NCI-H146 treated with DMSO at 0.1 percent for 48 hours (cell line): ENCODE measurements at regions not wholly inside any gene's neighbourhood (a gene's known extent, or its start where the extent isn't known, plus 50 kb on each side); places are given as distances from the start of the nearest gene placed in this dataset.
"Not testable (repeated sequence)": the region's sequence is repeated elsewhere in the genome, so short reads cannot be mapped to it uniquely, and the experiment has no call there.

Experiments
- DNase-seq: peaks from one replicate; lab custom pipeline; 2025; ENCODE audit not compliant: unreplicated experiment; lab: John Stamatoyannopoulos, UW

DNA sequence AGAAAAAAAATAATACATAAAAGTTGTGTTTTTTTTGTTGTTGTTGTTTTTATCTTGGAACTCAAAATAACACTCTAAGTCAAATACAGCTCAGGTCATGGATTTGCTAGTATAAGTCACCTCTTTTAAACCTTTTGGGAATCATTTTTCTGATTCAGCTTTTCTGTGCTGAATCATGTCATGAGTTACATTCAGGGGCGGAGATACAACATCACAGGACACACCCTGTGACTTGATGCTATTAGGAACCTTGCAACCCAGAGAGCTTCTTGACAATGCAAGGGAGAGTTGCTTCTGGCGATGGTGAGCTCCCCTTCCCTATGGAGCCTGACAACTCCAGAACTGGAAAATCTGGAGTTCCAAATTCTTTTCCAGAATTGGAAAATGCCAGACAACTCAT lies 358.3 kb upstream of the C16orf82 start:
- DNase-seq = no peak

DNA sequence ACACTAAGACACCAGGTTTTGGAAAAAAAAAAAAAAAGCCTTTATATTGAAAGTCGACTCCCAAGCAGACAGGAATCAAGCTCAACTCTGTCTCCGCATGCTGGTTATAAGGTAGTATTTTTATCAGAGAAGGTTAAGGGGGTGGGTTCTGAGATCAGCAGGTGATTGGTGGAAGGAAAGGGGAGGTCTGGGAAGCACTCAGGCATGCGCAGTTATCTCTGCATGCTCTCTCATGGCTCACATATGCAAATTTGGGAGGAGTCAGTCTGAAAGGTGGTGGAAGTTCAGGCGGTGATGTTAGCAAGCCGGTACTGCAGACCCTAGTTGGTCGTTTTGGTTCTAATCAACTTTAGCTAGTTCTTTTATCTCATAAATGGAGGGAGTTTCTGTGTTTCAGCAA lies 357.6 kb upstream of the C16orf82 start:
- DNase-seq = no peak

- DNase-seq = no peak
Measured at GRCh38 chr16:26709754-26710153, 357.0 kb upstream of the C16orf82 start.

DNA sequence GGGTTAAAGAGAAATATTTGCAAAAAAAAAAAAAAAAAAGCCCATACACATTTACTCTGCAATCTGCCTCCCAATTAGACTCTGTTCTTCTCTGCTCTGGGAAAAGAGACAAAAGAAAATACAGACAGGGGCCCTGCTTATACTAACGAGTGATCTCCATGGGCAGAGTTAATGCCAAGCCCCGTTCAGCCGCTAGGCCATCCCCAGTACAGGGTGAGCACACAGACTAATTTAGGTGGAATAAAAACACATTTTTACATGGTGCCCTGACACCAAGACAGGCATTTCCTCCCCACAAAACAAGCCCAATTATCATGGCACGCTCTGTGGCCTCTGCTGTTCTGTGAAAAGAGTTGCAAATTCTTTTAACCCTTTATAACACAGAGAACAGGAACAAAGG lies 356.3 kb upstream of the C16orf82 start:
- no peak for DNase-seq

GRCh38 chr16:26712876-26713275 lies 353.9 kb upstream of the C16orf82 start:
- DNase-seq = no peak

DNA sequence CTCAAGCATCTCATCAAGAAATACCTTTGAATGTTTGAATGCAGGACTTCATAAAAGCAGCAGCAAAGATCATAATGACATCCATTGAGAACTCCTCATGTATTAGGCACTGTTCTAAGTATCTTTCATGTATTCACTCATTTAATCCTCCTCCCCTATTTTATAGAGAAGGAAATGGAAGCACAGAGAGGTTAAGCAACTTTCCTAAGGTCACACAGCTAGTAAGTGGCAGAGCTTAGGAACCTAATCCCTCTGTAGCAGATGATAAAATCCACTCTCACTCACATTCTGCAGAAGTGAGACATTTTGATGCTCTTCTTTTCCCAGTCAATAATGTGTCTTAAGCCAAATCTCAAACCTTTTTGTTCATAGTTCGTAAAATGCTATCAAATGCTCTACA lies 350.8 kb upstream of the C16orf82 start:
- DNase-seq = no peak

DNA sequence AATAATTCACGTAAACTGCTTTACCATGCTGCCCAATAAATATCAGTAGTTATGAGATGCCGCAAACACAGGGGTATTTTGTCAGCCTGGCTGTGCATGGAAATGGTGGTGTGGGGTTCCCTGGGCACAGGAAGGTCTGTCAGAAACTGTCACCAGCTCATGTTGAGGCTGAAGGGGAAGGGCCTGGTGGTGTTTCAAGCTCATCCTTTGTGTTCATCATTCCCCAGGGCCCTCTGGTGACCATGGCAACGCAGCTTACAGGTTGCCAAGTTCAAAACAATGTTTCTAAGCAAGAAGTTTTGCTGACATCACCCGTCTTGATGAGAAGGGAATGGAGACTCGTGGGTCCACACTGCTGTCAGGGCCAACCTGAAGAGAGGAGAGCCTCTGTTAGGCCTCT lies 348.9 kb upstream of the C16orf82 start:
- no peak for DNase-seq

- DNase-seq = no peak
Measured at GRCh38 chr16:26721290-26721689, 345.4 kb upstream of the C16orf82 start.

DNA sequence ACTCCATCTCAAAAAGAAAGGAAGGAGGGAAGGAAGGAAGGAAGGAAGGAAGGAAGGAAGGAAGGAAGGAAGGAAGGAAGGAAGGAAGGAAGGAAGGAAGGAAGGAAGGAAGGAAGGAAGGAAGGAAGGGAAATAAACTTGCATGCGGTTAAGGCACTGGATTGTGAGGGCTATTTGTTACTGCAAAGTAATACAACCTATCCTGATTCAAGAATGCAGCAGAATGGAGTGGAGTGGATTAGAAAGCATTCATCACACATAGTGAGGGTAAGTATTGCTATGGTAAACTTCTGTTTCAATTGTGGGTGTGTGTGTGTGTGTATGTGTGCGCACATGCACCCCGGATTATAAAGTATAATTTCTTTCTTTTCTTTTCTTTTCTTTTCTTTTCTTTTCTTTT lies 344.8 kb upstream of the C16orf82 start:
- not testable (repeated sequence) for DNase-seq

DNA sequence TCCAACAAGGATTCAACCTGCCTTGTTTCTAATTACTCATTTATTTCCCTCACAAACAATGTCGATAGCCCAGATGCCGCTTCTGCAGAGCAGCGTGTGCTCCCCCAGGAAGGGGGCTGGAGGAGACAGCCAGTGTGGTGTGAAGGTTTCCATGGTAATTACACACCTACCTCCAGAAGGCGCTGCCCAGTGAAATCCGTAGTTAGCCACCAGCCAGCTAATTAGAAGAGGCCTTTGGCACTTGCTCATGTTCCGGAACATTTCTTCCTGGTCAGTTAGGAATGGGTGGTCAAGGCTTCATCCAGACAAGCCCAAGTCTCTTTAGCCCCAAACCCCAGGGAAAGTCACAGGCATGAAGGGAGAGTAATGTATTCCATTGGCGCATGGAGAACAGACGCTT lies 342.5 kb upstream of the C16orf82 start:
- no peak for DNase-seq

DNA sequence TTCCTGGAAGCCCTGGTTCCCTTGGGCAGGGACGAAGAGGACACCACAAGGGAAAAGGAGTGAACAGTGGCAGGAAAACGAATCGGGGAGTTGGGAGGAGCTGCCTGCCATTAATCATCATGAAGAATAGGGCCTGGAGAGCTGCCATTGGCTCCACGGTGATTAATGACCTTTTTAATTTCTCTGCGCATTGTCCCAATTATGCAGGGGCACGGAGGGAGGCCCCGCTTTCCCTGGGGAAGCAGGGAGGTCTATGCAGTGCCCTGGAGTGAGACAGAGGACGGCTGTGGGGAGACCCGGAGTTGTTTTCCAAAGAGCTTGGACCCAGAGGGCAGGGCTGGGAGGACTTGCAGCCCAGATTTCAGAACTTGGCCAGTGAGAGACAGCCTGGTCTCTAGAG lies 338.9 kb upstream of the C16orf82 start:
- DNase-seq = no peak

- no peak for DNase-seq
Measured at GRCh38 chr16:26729951-26730541, 336.7 kb upstream of the C16orf82 start.

- no peak for DNase-seq
Measured at GRCh38 chr16:26731729-26732128, 335.0 kb upstream of the C16orf82 start.

GRCh38 chr16:26733710-26734109 lies 333.0 kb upstream of the C16orf82 start:
- no peak for DNase-seq

- no peak for DNase-seq
Measured at GRCh38 chr16:26735521-26735920, 331.2 kb upstream of the C16orf82 start.

- no peak for DNase-seq
Measured at GRCh38 chr16:26736084-26736483, 330.6 kb upstream of the C16orf82 start.

DNA sequence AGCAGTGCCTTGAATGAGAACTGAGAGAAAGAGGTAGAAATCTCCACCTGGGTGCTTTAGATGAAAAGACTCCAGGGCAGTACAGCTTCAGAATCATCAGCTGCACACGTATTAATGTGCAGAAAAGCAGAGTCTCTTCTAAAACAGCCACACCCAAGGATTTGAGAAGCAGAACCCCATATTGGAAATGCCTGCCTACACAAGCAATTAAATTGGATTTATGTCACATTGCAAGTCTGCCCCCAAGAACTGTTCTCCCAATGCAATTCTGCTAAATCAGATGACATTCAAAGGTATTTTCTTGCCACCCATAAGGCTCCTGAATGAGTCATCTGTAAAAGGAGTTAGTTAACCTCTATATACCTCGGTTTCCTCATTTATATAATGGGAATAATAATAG lies 326.0 kb upstream of the C16orf82 start:
- DNase-seq = no peak

DNA sequence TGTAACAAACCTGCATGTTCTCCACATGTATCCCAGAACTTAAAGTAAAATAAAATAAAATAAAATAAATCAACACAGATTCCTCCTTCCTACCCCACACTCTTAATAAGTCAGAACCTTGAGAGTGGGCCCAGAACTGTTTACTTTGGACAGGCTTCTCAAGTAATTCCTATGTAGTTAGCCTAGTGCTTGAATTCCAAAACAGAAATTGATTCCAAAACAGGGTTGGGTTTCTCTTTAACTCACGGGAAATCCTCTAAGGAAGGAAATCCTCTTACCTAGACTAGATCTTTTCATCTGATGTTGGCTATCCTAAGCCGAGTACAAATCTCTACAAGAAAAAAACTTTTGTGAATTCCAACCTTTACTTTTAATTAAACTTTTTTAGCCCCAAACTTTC lies 324.7 kb upstream of the C16orf82 start:
- DNase-seq = no peak

DNA sequence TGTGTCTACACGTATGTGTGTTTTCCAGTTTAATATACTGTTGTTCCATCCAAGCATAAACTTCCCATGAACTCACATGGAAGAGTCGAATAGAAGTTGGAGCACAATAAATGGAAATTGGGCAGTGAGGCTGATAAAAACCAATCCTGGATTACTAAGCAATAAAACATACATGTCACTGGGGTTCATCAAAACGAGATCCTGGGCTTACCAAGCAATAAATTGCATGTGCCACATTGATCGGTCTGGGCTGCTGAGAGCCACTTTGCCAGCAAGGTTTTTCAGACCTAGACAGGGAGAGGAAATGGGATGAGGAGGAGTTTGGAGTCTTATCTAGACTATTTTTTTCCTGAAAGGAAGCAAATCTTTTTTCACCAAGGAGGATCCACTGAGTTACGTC lies 322.3 kb upstream of the C16orf82 start:
- DNase-seq = no peak

DNA sequence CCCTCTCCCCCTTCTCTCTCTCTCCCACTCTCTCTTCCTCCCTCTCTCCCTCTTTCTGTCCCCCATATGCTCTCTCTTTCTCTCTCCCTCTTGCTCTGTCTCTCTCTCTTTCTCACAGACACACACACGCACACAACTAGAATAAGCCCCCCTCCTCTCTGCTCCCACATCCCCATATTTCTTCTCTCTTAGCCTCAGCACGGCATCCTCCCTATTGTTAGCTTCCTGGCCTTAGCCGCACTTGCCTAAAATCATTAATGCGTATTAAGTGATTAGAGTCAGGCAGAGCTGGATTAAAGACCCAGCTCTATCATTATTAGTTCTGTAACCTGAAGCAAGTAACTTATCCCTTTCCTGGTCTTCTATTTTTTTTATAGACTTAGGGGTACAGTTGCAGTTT lies 319.0 kb upstream of the C16orf82 start:
- DNase-seq = no peak

GRCh38 chr16:26749072-26749471 lies 317.7 kb upstream of the C16orf82 start:
- DNase-seq = no peak

GRCh38 chr16:26752166-26752565 lies 314.6 kb upstream of the C16orf82 start:
- no peak for DNase-seq

GRCh38 chr16:26756633-26757032 lies 310.1 kb upstream of the C16orf82 start:
- no peak for DNase-seq

GRCh38 chr16:26762594-26762993 lies 304.1 kb upstream of the C16orf82 start:
- no peak for DNase-seq
